Spinal cord (tissue), 9 donors: ENCODE measurements at regions not wholly inside any gene's neighbourhood (a gene's known extent, or its start where the extent isn't known, plus 50 kb on each side); places are given as distances from the start of the nearest gene placed in this dataset.

Experiments
- DNase-seq, 6 donors: peaks; one replicate each; pipeline versions ENCODE4 v3.0.0 to v3.0.0-alpha.2; 2013 to 2015; ENCODE audit warnings: low spot score in 6 of 6, low read depth in 4 of 6
- H3K27ac ChIP-seq: one replicate; pipeline ENCODE4 v1.5.1; 2013; ENCODE audit warnings: low read depth, low read length, control low read depth
- H3K27me3 ChIP-seq: one replicate; pipeline ENCODE4 v1.6.1; 2013; ENCODE audit warnings: low read length; ENCODE audit not compliant: control insufficient read depth, insufficient read depth
- H3K36me3 ChIP-seq: one replicate; pipeline ENCODE4 v1.6.1; 2013; ENCODE audit warnings: low read length; ENCODE audit not compliant: control insufficient read depth, insufficient read depth
- H3K4me1 ChIP-seq: one replicate; pipeline ENCODE4 v1.6.1; 2013; ENCODE audit warnings: low read length; ENCODE audit not compliant: control insufficient read depth, insufficient read depth
- H3K4me3 ChIP-seq: one replicate; pipeline ENCODE4 v1.5.1; 2013; ENCODE audit warnings: low read depth, low read length, control low read depth
- H3K9me3 ChIP-seq: one replicate; pipeline ENCODE4 v1.6.1; 2013; ENCODE audit warnings: low read length; ENCODE audit not compliant: control insufficient read depth, insufficient read depth
- WGBS: methylation state at CpG from one replicate; pipeline ENCODE4 v1.1.5; 2013; ENCODE audit warnings: missing lambda C conversion rate; ENCODE audit not compliant: insufficient coverage; 5-methylcytosine and 5-hydroxymethylcytosine counted together
- donor health status: healthy.

DNA sequence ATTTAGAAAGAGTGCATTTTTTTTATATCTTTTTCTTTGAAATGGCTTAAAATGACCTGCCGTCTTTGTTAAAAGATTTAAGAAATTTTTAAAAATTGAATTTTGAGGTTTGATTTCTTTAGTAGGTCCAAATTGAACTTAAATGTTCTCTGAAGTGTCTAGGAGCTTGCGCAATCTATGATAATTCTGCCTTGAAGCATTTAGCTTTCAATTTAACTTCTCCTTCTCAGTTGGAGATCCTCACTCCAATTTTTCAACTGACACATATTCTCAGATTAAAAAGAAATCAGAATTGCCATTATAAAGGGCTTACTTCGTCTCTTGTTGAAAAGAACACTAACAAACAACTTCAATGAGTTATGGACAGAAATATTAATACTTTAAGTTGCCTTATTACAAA, 273.5 kb downstream of the TMA16 start:
- H3K27ac ChIP-seq: no peak overlapping the region
- no peaks in the 10 kb centered on the region for H3K36me3 ChIP-seq
- H3K4me1 ChIP-seq: no peaks in the 10 kb centered on the region
- H3K4me3 ChIP-seq: no peak overlapping the region
- no peaks in the 10 kb centered on the region for H3K27me3 ChIP-seq
- no peaks in the 10 kb centered on the region for H3K9me3 ChIP-seq
- WGBS: no CpG with 5 or more reads among the region's 3 CpGs
- DNase-seq: no peak

GRCh38 chr4:163772238-163772637, 277.7 kb downstream of the TMA16 start:
- no peaks in the 10 kb centered on the region for H3K9me3 ChIP-seq
- no peak overlapping the region for H3K27ac ChIP-seq
- no CpG with 5 or more reads among the region's 1 CpG for WGBS
- H3K27me3 ChIP-seq: no peaks in the 10 kb centered on the region
- no peak for DNase-seq
- no peaks in the 10 kb centered on the region for H3K4me1 ChIP-seq
- no peaks in the 10 kb centered on the region for H3K36me3 ChIP-seq
- no peak overlapping the region for H3K4me3 ChIP-seq

- H3K4me1 ChIP-seq: no peaks in the 10 kb centered on the region
- no peaks in the 10 kb centered on the region for H3K9me3 ChIP-seq
- H3K36me3 ChIP-seq: no peaks in the 10 kb centered on the region
- no peak overlapping the region for H3K27ac ChIP-seq
- H3K4me3 ChIP-seq: no peak overlapping the region
- DNase-seq: no peak
- H3K27me3 ChIP-seq: no peaks in the 10 kb centered on the region
Observed at GRCh38 chr4:163773940-163774339, 279.4 kb downstream of the TMA16 start.

DNA sequence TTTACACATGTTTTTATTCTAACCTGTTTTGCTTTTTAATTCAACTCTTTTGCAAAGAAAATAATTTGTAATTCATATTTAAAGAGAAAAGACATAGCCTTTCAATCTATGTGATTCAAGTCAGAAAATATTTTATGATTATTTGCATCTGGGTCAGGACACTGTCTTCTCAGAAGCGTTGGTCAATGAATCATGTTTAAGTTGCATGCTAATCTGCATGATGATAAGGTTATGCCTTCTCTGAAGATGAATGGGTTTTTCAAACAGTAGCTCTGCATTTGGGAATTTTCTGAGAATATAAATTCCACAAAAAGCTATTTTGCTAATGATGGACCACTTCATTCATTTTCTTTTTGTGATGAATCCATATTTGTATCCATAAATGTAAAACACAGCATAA, 282.5 kb downstream of the TMA16 start:
- Histone ChIP-seq H3K27me3 (no peaks in the 10 kb centered on the region), H3K36me3 (no peaks in the 10 kb centered on the region), H3K27ac (no peak overlapping the region), H3K9me3 (no peaks in the 10 kb centered on the region), H3K4me1 (no peaks in the 10 kb centered on the region), H3K4me3 (no peak overlapping the region)
- DNase-seq: no peak
- no CpG with 5 or more reads among the region's 1 CpG for WGBS

- WGBS: no CpG with 5 or more reads among the region's 2 CpGs
- no peak overlapping the region for H3K27ac ChIP-seq
- H3K9me3 ChIP-seq: no peaks in the 10 kb centered on the region
- H3K36me3 ChIP-seq: no peaks in the 10 kb centered on the region
- no peaks in the 10 kb centered on the region for H3K4me1 ChIP-seq
- no peak for DNase-seq
- no peak overlapping the region for H3K4me3 ChIP-seq
- no peaks in the 10 kb centered on the region for H3K27me3 ChIP-seq
Observed at GRCh38 chr4:163781726-163782125, 287.2 kb downstream of the TMA16 start.

GRCh38 chr4:163790231-163790630, 295.7 kb downstream of the TMA16 start:
- no peaks in the 10 kb centered on the region for H3K36me3 ChIP-seq
- H3K4me3 ChIP-seq: no peak overlapping the region
- no peak for DNase-seq
- no CpG with 5 or more reads among the region's 3 CpGs for WGBS
- no peak overlapping the region for H3K27ac ChIP-seq
- no peaks in the 10 kb centered on the region for H3K27me3 ChIP-seq
- H3K9me3 ChIP-seq: no peaks in the 10 kb centered on the region
- H3K4me1 ChIP-seq: no peaks in the 10 kb centered on the region

GRCh38 chr4:163795885-163796284, 301.4 kb downstream of the TMA16 start:
- WGBS: 100% methylated on average over 1 of the region's 3 CpGs
- H3K27me3 ChIP-seq: no peaks in the 10 kb centered on the region
- no peaks in the 10 kb centered on the region for H3K4me1 ChIP-seq
- no peaks in the 10 kb centered on the region for H3K36me3 ChIP-seq
- no peaks in the 10 kb centered on the region for H3K9me3 ChIP-seq
- no peak overlapping the region for H3K27ac ChIP-seq
- DNase-seq: no peak
- H3K4me3 ChIP-seq: no peak overlapping the region

DNA sequence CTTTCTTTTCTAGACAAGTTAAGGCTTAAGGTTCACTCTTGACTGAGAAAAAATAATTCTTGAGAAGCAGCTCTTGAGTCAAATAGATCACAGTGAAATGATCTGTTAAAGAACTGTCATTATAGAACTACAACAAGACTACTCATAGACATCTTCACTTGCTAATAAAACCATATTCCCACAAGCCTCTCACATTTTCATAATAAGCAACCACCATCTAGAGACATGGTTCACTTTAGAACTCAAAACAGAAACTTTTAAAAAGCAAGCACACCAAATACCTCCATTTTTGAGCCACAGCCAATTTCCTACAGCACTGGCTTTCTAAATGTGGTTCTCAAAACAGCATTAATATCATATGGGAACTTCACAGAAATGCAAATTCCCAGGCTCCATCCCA, 309.5 kb downstream of the TMA16 start:
- H3K27me3 ChIP-seq: no peaks in the 10 kb centered on the region
- H3K4me1 ChIP-seq: no peaks in the 10 kb centered on the region
- H3K27ac ChIP-seq: no peak overlapping the region
- H3K36me3 ChIP-seq: no peaks in the 10 kb centered on the region
- H3K4me3 ChIP-seq: no peak overlapping the region
- DNase-seq: no peak
- H3K9me3 ChIP-seq: no peaks in the 10 kb centered on the region

- no CpG with 5 or more reads among the region's 2 CpGs for WGBS
- Histone ChIP-seq H3K36me3 (no peaks in the 10 kb centered on the region), H3K9me3 (no peaks in the 10 kb centered on the region), H3K27ac (no peak overlapping the region), H3K4me1 (no peaks in the 10 kb centered on the region), H3K27me3 (no peaks in the 10 kb centered on the region), H3K4me3 (no peak overlapping the region)
- no peak for DNase-seq
Observed at GRCh38 chr4:163806653-163807052, 312.2 kb downstream of the TMA16 start.

GRCh38 chr4:163808011-163808410, 313.5 kb downstream of the TMA16 start:
- DNase-seq: peak in 1 of 6 donors; percentile 59
- WGBS: no CpG with 5 or more reads among the region's 2 CpGs
- no peak overlapping the region for H3K4me3 ChIP-seq
- no peaks in the 10 kb centered on the region for H3K9me3 ChIP-seq
- H3K4me1 ChIP-seq: no peaks in the 10 kb centered on the region
- H3K27ac ChIP-seq: no peak overlapping the region
- H3K36me3 ChIP-seq: no peaks in the 10 kb centered on the region
- no peaks in the 10 kb centered on the region for H3K27me3 ChIP-seq

- Histone ChIP-seq H3K27me3 (no peaks in the 10 kb centered on the region), H3K9me3 (no peaks in the 10 kb centered on the region), H3K4me1 (no peaks in the 10 kb centered on the region), H3K27ac (no peak overlapping the region), H3K36me3 (no peaks in the 10 kb centered on the region), H3K4me3 (no peak overlapping the region)
- WGBS: no CpG with 5 or more reads among the region's 3 CpGs
- DNase-seq: no peak
Observed at GRCh38 chr4:163810755-163811154, 316.3 kb downstream of the TMA16 start.
